ENCODE measurements at regions not wholly inside any gene's neighbourhood (a gene's known extent, or its start where the extent isn't known, plus 50 kb on each side); places are given as distances from the start of the nearest gene placed in this dataset.

DNA sequence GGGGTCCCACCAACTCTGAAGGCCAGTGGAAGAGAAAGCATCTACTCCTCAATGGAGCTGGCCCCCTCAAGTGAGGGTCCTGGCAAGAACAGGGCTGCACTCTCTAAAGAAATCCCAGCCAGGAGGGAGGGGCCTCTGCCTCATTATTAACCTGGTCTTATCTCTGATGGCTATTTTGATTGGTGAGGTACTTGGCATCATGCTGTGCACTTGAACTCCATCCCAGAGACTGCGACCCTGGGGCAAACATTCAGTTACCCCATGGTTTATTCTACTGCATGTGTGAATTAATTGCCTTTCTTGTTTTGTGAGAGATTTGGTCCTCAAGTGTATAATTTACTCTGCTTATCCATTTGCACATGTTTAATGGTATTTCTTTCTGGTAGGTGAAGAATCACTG lies 55.0 kb upstream of the ETV3 start:
- TF ChIP-seq EZH2 (IDR thresholded peaks at IDR 0.05; ENCODE audit: low read depth) = no peak
- no peak for TF ChIP-seq CTCF (conservative IDR thresholded peaks at IDR 0.05)

All from PC-9 (cell line).